A673 (cell line): ENCODE measurements at regions not wholly inside any gene's neighbourhood (a gene's known extent, or its start where the extent isn't known, plus 50 kb on each side); places are given as distances from the start of the nearest gene placed in this dataset.

Source experiments
- BruUV-seq: library from RNA; stranded (reverse); fragments of 400-500 nt; replicated peaks from 2 replicates; lab custom pipeline; 2021; lab: Mats Ljungman, UMichigan
- CTCF ChIA-PET: fragments of 300-600 bp; sonication (Branson Sonifier 250); formaldehyde crosslinking; loops from one replicate; lab custom pipeline; 2022; ENCODE audit warnings: antibody characterized with exemption; lab: Charles Lee
- POLR2A ChIA-PET: fragments of 300-600 bp; sonication (Branson Sonifier 250); formaldehyde crosslinking; loops from one replicate; lab custom pipeline; 2022; ENCODE audit warnings: antibody characterized with exemption; ENCODE audit not compliant: low non-redundant PET; lab: Charles Lee
- DNase-seq: peaks from one replicate; pipeline ENCODE4 v3.0.0-alpha.2; 2015; ENCODE audit warnings: low spot score
- H3K27ac ChIP-seq: fragments of 200-600 bp; sonication (generic); 2 replicates; pipeline ENCODE4 v1.5.1; 2016; ENCODE audit warnings: mixed run types, low read depth, mild to moderate bottlenecking, mixed read lengths, antibody characterized with exemption, low read length; ENCODE audit not compliant: poor library complexity, severe bottlenecking
- H3K27me3 ChIP-seq: fragments of 200-600 bp; sonication (generic); replicated peaks from 2 replicates; pipeline ENCODE4 v1.6.1; 2017; ENCODE audit warnings: mixed run types, low read depth, mild to moderate bottlenecking, mixed read lengths, antibody characterized with exemption, low read length; ENCODE audit not compliant: insufficient read depth, poor library complexity
- H3K36me3 ChIP-seq: fragments of 200-600 bp; sonication (generic); 2 replicates; pipeline ENCODE4 v1.6.1; 2016; ENCODE audit warnings: mixed run types, mild to moderate bottlenecking, mixed read lengths, antibody characterized with exemption, low read length; ENCODE audit not compliant: insufficient read depth, poor library complexity, severe bottlenecking
- H3K4me1 ChIP-seq: fragments of 200-600 bp; sonication (generic); 2 replicates; pipeline ENCODE4 v1.6.1; 2017; ENCODE audit warnings: mixed run types, mild to moderate bottlenecking, mixed read lengths, antibody characterized with exemption, low read length; ENCODE audit not compliant: insufficient read depth, poor library complexity, severe bottlenecking
- H3K4me3 ChIP-seq: fragments of 200-600 bp; sonication (generic); 2 replicates; pipeline ENCODE4 v1.5.1; 2016; ENCODE audit warnings: low read depth, mixed run types, mild to moderate bottlenecking, mixed read lengths, low read length; ENCODE audit not compliant: poor library complexity, severe bottlenecking
- H3K9me3 ChIP-seq: fragments of 200-600 bp; sonication (generic); 2 replicates; pipeline ENCODE4 v1.6.1; 2016; ENCODE audit warnings: mixed run types, low read depth, mild to moderate bottlenecking, mixed read lengths, antibody characterized with exemption, low read length; ENCODE audit not compliant: poor library complexity, severe bottlenecking
- EZH2 ChIP-seq: fragments of 200-600 bp; sonication (generic); IDR thresholded peaks from 2 replicates; pipeline ENCODE4 v1.6.1; 2017; ENCODE audit warnings: borderline replicate concordance, low read depth, mild to moderate bottlenecking, mixed read lengths, antibody characterized with exemption, low read length; ENCODE audit not compliant: poor library complexity, severe bottlenecking
- intact Hi-C: fragments of 100-400 bp; cut with micrococcal nuclease; formaldehyde crosslinking; loops from one replicate; pipeline ENCODE4 v1.10.0; 2022; ENCODE audit not compliant: unreplicated experiment
- TF ChIP-seq, protein P1 (sequence below): fragments of 300-800, 200-600 bp; sonication (generic); conservative IDR thresholded peaks from 2 replicates; pipeline ENCODE4 v1.5.1; 2017; ENCODE audit warnings: low read depth, mild to moderate bottlenecking, antibody characterized with exemption, low read length, moderate library complexity, mixed read lengths

DNA sequence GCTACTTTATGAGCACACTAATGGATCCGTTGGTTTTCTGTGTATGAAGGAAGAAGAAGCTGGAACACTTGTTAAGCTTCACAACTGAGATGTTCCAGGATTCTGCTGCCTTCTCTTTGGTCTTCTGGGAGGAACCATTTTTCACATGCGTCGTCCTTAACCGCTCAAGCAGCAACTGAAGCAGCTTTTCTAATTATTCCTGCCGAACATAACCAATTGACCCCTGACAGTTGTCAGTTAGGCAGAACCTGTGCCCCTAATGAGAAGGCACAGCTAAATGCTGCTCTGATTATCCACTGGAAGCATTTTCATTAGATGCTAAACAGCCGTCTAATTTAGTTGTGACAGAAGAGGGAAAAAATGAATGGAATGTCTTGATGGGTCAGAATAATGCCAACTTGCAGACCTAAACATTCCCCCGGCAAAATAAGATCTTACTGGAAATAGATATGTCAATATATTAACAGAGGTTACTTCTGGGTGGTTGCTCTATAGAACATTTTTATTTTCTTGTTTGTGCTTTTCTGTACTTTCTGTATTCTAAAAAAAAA, 85.0 kb upstream of the SMLR1 start:
- no peak overlapping the region for H3K4me3 ChIP-seq
- CTCF ChIA-PET, result interaction anchor here (0.8 kb wide), 1 partner anchor 444 kb away, joined by 3 read pairs; no protein-coding TSS in a partner anchor
- H3K36me3 ChIP-seq, result no peaks in the 10 kb centered on the region
- BruUV-seq, result no TSS peak
- intact Hi-C loops, result no loop called here
- H3K27ac ChIP-seq, result no peak overlapping the region
- no peaks in the 10 kb centered on the region for H3K9me3 ChIP-seq
- peaks cover 4% of the 10 kb centered on the region for H3K4me1 ChIP-seq
- no peak for DNase-seq
- H3K27me3 ChIP-seq, result no peaks in the 10 kb centered on the region
- POLR2A ChIA-PET, result no interaction called here
- TF ChIP-seq, protein P1, sequence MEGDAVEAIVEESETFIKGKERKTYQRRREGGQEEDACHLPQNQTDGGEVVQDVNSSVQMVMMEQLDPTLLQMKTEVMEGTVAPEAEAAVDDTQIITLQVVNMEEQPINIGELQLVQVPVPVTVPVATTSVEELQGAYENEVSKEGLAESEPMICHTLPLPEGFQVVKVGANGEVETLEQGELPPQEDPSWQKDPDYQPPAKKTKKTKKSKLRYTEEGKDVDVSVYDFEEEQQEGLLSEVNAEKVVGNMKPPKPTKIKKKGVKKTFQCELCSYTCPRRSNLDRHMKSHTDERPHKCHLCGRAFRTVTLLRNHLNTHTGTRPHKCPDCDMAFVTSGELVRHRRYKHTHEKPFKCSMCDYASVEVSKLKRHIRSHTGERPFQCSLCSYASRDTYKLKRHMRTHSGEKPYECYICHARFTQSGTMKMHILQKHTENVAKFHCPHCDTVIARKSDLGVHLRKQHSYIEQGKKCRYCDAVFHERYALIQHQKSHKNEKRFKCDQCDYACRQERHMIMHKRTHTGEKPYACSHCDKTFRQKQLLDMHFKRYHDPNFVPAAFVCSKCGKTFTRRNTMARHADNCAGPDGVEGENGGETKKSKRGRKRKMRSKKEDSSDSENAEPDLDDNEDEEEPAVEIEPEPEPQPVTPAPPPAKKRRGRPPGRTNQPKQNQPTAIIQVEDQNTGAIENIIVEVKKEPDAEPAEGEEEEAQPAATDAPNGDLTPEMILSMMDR, result no peak
- no peak for TF ChIP-seq EZH2

DNA sequence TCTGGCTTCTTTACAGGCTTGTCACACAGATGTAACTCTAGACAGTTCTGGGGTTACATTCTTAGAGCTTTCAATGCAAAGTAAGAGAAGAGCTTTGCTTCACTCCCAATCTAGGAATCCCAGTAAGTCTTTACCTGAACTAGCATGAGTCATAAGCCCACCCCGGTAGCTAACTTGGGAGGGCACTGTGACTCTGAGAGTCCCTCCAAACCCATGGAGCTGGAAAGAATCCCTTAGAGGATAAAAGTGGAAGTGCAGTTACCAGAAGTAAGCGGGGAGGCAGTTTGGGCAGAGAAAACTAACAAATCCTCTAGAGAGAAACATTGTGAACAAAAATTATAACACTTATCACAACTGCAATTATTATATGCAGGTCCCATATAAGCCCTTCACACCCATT, 84.0 kb upstream of the SMLR1 start:
- no TSS peak for BruUV-seq
- ChIA-PET CTCF (interaction anchor here (0.5 kb wide), 1 partner anchor 63 kb away, joined by 5 read pairs; no protein-coding TSS in a partner anchor), POLR2A (no interaction called here)
- intact Hi-C loops, result no loop called here
- Histone ChIP-seq H3K27ac (no peak overlapping the region), H3K4me3 (no peak overlapping the region), H3K36me3 (no peaks in the 10 kb centered on the region), H3K9me3 (no peaks in the 10 kb centered on the region), H3K27me3 (no peaks in the 10 kb centered on the region), H3K4me1 (peaks cover 4% of the 10 kb centered on the region)
- TF ChIP-seq EZH2, result no peak
- TF ChIP-seq, protein P1, result peak; percentile 29; the same call in 1 of the 2 replicates
- peak; percentile 17 for DNase-seq

DNA sequence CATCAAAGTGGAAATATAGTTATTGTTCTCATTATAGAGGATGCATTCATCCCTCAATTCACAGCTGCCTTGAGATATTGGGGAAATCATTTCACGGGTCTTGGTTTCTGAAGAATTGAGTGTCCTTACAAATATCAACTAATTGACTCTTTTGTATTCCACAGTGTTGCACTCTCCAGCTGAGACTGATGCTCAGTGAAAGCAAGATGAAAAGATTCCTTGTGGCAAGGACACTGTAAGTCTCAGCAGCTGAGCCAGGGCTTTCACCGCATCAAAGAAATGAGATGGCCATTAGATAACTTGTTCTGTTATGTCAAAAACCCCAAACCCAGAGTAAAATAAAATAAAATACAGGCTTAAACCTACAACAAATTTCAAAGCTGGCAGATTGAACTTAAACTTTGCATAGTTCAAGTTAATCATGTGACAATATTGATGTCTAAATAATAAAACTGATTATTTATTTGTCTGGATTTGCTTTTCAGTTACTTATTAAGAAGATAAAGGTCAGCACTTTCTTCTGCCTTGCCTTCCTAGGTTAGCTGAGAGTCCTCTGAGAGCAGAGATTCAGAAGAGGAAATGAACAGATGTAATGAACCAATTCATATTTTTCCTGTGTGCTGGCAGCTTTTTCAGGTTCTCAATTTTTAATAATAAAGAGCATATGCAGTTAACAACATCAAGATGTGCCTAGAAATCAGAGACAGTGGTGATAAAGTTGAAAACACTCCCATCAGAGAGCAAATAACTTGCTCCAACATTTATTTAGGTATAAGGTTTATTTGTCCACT, 82.4 kb upstream of the SMLR1 start:
- Histone ChIP-seq H3K9me3 (no peaks in the 10 kb centered on the region), H3K4me1 (peaks cover 4% of the 10 kb centered on the region), H3K36me3 (no peaks in the 10 kb centered on the region), H3K27me3 (no peaks in the 10 kb centered on the region), H3K4me3 (no peak overlapping the region), H3K27ac (no peak overlapping the region)
- ChIA-PET POLR2A (no interaction called here), CTCF (no interaction called here)
- no peak for TF ChIP-seq EZH2
- TF ChIP-seq, protein P1, result no peak
- intact Hi-C loops, result no loop called here
- DNase-seq, result no peak
- no TSS peak for BruUV-seq
